Motor neuron (in vitro differentiated cells): ENCODE measurements at regions not wholly inside any gene's neighbourhood (a gene's known extent, or its start where the extent isn't known, plus 50 kb on each side); places are given as distances from the start of the nearest gene placed in this dataset.
A peak's percentile ranks its signal among the peaks of the same experiment; 100 is the strongest.

Experiments used
- ATAC-seq, 8 experiments: fragments of 200-7000 bp; cut with Tn5 transposase; replicated peaks in 6 of 8; 2 replicates each; pipeline ENCODE4 v1.8.0; 2021; ENCODE audit warnings: mild to moderate bottlenecking in 8 of 8, moderate library complexity in 8 of 8
- H3K27ac ChIP-seq, 2 donors: fragments of 250-450 bp; sonication (Bioruptor Pico); 2 replicates each; pipeline ENCODE4 v1.9.0; 2021; ENCODE audit warnings: antibody characterized with exemption in 2 of 2, mild to moderate bottlenecking in 2 of 2, moderate library complexity in 1 of 2
- H3K4me1 ChIP-seq, 2 donors: fragments of 250-450 bp; sonication (Bioruptor Pico); replicated peaks in 1 of 2; 2 replicates each; pipeline ENCODE4 v1.6.1; 2021; ENCODE audit warnings: antibody characterized with exemption in 2 of 2, mild to moderate bottlenecking in 2 of 2, moderate library complexity in 1 of 2
- H3K4me3 ChIP-seq, 5 donors: fragments of 250-450 bp; sonication (Bioruptor Pico); 2 replicates each; pipeline ENCODE4 v1.9.0; 2021; ENCODE audit warnings: antibody characterized with exemption in 5 of 5, mild to moderate bottlenecking in 5 of 5, moderate library complexity in 4 of 5
- WGBS, 10 experiments: fragments of 450-650 bp; shearing (Covaris generic); methylation state at CpG; one replicate each; pipeline ENCODE4 v1.0.0; 2022; 5-methylcytosine and 5-hydroxymethylcytosine counted together
- in situ Hi-C, 9 experiments: fragments of 400-800 bp; cut with MboI; loops; one replicate each; pipeline ENCODE4 v1.15.0; 2021; ENCODE audit warnings: low sequenced_read_pairs in 9 of 9, low pct_unique_long_range_greater_than_20kb in 2 of 9; ENCODE audit not compliant: unreplicated experiment in 9 of 9

DNA sequence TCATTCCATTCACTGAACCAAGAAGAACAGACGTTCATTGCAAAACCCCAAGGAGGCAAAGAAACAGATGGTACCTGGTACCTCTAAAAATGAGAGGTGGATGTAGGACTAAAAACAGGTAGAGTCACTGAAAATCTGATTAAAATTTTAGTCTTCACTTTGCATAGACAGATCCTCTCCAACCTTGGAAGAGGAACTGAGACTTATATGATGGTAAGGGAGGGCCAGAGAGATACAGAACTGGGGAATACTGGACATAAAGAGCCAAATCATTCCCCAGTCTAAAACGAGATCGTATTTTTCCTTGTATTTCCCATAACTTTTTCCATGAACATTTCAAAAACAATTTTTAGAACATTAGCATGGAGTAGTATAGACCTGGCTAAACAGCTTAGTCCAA is 59.7 kb upstream of the SPOPL start:
- Histone ChIP-seq H3K4me1 (no peaks in the 10 kb centered on the region), H3K4me3 (no peak overlapping the region), H3K27ac (no peak overlapping the region)
- WGBS, 10 experiments, result 68 to 100% (median 96%) methylated on average over 1 to 3 of the region's 3 CpGs; no CpG with 5 or more reads in 1 of the 10 experiments
- ATAC-seq, result no peak
- in situ Hi-C loops, result no loop called here

DNA sequence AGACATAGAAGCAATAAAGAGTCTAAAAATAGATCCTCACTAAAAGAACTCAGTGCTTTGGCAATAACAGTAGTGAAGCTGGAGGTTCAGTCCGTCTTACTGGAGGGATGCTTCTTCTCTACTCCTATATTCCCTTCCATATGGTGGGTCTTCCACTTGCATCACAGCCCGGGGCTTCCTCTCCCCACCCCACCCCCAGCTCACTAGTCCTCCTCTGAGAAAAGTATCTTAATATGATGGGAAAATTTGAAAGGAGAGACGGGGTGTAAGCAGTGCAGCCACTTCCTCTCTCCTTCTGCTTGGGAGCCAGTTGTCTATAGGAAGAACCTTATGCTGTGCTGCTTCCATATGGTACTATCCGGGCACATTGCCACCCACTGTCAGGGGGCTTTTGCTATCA is 57.2 kb upstream of the SPOPL start:
- in situ Hi-C loops, result no loop called here

DNA sequence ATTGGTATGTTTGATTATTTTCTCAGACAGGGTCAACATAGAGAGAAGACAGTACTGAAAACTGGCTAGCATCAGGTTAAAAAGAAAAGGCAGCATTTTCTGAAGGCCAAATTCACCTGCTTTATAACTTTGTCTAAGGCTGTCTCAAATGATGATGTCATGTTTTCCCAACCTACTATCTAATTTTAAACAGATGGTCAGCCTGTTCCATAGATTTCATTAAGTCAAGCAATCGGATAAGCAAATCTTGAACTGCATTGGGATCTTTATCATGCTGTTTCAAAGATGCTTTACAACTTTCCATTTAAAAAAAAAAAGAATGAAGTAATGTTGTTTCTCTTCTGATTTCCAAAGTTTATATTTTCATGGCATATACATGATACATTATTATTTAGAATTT is 56.3 kb upstream of the SPOPL start:
- H3K4me3 ChIP-seq, result no peak overlapping the region
- in situ Hi-C loops, result no loop called here
- no peaks in the 10 kb centered on the region for H3K4me1 ChIP-seq
- no peak for ATAC-seq
- H3K27ac ChIP-seq, result no peak overlapping the region
- WGBS, 10 experiments, result 0 to 100% (median 89%) methylated on average over 1 of the region's 1 CpG; no CpG with 5 or more reads in 3 of the 10 experiments

More for the DNA sequence above, 57.2 kb upstream of the SPOPL start:
- WGBS, 10 experiments, result 18 to 100% (median 54%) methylated on average over 1 to 4 of the region's 4 CpGs; no CpG with 5 or more reads in 4 of the 10 experiments
- no peak for ATAC-seq
- Histone ChIP-seq H3K27ac (no peak overlapping the region), H3K4me1 (no peaks in the 10 kb centered on the region), H3K4me3 (no peak overlapping the region)

DNA sequence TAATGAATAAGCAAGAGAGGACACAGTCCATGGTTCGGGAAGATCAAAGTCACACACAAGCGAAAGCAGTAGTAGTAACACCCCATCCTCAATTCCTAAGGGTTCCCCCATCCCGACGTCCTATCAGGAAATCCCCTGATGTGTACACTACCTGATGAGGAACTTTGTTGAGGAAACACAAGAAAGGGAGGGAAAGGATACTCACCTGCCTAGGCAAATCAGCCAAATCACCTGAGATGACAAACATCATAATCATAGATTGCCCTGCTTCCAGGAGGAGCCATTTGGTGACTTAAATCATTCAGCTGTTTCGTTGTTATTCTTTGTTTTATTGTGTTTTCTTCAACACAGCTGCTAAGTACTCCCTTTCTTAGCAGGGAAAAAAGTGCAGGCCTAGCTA is 55.5 kb upstream of the SPOPL start:
- ATAC-seq, result no peak
- in situ Hi-C loops, result no loop called here
- 40 to 100% (median 80%) methylated on average over 1 to 5 of the region's 5 CpGs; no CpG with 5 or more reads in 1 of the 10 experiments for WGBS, 10 experiments
- H3K4me3 ChIP-seq, result no peak overlapping the region
- H3K27ac ChIP-seq, result no peak overlapping the region
- H3K4me1 ChIP-seq, result no peaks in the 10 kb centered on the region

DNA sequence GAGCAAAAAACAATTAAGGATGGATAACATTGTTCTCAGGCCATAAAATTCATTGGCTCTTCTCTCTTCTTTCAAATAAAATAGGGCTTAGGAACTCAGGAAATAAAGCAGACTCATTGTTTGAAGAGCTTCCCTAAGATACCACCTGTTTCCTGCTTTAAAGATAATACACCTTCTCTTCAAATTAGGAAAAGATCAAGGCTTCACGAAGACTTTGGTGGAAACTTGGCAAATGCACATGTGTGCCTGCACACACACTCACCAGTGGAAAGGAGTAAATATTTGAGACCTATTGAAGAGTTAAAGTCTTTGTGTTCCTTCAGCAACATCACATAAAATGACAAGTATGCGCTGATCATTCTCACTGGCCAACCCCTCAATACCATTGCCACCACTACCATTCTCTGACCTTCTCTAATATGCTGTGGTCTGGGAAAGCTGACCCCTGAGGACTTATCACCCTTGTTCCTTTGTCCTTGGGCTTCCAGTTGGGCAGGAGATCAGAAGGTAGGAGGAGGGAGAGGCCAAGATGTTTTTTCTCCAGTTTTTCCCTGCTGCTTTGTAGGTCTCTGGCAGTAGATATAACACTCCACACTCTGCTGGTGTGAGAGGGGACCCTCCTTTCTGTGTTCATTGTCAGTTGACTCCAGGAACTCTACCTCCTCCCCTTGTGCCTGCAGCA is 53.5 kb upstream of the SPOPL start:
- WGBS, 10 experiments, result 0 to 100% (median 83%) methylated on average over 1 to 2 of the region's 2 CpGs; no CpG with 5 or more reads in 3 of the 10 experiments
- Histone ChIP-seq H3K4me3 (no peak overlapping the region), H3K27ac (no peak overlapping the region), H3K4me1 (no peaks in the 10 kb centered on the region)
- ATAC-seq, result peak in 1 of 8 experiments; percentile 22
- in situ Hi-C loops, result no loop called here
